ENCODE measurements at regions not wholly inside any gene's neighbourhood (a gene's known extent, or its start where the extent isn't known, plus 50 kb on each side); places are given as distances from the start of the nearest gene placed in this dataset.

DNA sequence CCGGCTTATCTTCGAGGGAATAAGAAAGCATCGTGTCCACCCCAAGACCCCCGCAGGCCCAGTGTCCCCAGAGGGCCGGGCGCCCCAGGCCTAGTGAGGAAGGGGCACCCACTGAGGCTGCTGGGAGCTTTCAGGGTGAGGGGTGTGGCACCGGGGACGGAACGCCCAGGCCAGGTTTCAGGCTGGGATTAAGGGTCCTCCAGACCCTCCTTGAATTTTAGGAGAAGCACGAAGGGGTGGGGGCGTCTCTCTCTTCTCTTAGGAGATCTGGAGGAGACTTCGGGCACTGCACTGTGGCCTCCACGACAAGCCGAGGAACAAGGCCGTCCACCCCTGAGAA, 96.8 kb downstream of the PDGFA start:
- H3K36me3 ChIP-seq: no peaks in the 10 kb centered on the region
- DNase-seq: peak; percentile 47
- intact Hi-C loops (cut with DNase I; ENCODE audit: low total_unique reads): no loop called here
- H3K27me3 ChIP-seq (replicated peaks in 1 of 7): peaks cover 0 to 3% (median 0%) of the 10 kb centered on the region in 7 donors
- no peak overlapping the region for H3K27ac ChIP-seq
- no peak for TF ChIP-seq POLR2A (IDR thresholded peaks at IDR 0.05)
- no peak for TF ChIP-seq POLR2AphosphoS5 (IDR thresholded peaks at IDR 0.05)
- TF ChIP-seq, protein P1, sequence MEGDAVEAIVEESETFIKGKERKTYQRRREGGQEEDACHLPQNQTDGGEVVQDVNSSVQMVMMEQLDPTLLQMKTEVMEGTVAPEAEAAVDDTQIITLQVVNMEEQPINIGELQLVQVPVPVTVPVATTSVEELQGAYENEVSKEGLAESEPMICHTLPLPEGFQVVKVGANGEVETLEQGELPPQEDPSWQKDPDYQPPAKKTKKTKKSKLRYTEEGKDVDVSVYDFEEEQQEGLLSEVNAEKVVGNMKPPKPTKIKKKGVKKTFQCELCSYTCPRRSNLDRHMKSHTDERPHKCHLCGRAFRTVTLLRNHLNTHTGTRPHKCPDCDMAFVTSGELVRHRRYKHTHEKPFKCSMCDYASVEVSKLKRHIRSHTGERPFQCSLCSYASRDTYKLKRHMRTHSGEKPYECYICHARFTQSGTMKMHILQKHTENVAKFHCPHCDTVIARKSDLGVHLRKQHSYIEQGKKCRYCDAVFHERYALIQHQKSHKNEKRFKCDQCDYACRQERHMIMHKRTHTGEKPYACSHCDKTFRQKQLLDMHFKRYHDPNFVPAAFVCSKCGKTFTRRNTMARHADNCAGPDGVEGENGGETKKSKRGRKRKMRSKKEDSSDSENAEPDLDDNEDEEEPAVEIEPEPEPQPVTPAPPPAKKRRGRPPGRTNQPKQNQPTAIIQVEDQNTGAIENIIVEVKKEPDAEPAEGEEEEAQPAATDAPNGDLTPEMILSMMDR (IDR thresholded peaks at IDR 0.05 in 8 of 11, conservative IDR thresholded peaks at IDR 0.05 in 3 of 11): no peak
- peaks cover 2 to 12% (median 11%) of the 10 kb centered on the region in 8 donors for H3K9me3 ChIP-seq
- H3K4me1 ChIP-seq: no peaks in the 10 kb centered on the region
- no peak overlapping the region for H3K4me3 ChIP-seq
- WGBS, 5 donors: 74 to 93% (median 88%) methylated on average over 13 to 15 of the region's 15 CpGs

DNA sequence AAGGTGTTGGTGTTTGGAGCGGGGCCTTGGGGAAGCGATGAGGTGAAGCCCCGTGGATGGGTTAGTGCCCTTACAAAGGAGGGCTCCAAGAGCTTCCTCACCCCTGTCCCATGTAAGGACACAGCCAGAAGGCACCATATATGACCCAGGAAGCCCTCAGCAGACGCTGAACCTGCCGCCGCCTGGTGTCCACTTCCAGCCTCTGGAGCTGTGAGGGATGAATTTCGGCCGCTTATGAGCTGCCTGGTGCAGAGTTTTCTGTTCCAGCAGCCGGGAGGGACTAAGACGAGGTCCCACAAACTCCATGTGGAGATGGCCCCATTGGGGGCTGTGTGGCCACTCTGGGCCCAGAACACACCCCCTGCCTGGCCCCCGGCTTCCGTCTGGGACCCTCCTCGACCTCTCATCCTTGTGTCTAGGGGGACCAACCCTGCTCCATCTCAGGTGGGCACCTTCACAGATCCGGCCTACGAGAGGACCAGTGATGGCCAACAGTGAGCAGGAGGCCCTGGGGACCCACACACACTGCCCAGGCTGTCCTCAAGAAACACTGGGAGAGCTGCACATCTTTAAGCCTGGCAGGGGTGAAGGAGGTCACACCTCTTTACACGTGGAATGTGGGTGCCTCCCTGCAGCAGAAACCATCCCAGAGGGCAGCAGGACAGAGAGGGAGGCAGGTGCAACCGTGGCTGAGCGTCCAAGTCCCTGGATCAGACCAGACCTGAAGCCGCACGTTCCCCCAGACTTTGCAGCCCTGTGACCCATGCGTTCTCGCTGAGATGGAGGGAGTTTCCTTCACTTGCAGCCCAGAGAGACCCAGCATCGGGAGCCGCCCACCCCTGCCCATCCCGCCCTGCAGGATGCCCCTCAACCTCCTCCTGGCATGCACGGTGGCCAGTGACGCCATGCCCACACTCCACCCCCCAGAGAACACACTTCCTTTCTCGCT, 96.1 kb downstream of the PDGFA start:
- H3K9me3 ChIP-seq: peaks cover 0 to 5% (median 4%) of the 10 kb centered on the region in 8 donors
- intact Hi-C loops (cut with DNase I; ENCODE audit: low total_unique reads): no loop called here
- no peak overlapping the region for H3K4me3 ChIP-seq
- no peak overlapping the region for H3K27ac ChIP-seq
- WGBS, 5 donors: 81 to 89% (median 84%) methylated on average over 26 to 28 of the region's 28 CpGs
- TF ChIP-seq POLR2AphosphoS5 (IDR thresholded peaks at IDR 0.05) (no peak), POLR2A (IDR thresholded peaks at IDR 0.05) (no peak)
- TF ChIP-seq, protein P1 (IDR thresholded peaks at IDR 0.05 in 8 of 11, conservative IDR thresholded peaks at IDR 0.05 in 3 of 11): no peak
- H3K27me3 ChIP-seq (replicated peaks in 1 of 7): peaks cover 0 to 3% (median 0%) of the 10 kb centered on the region in 7 donors
- no peaks in the 10 kb centered on the region for H3K4me1 ChIP-seq
- DNase-seq: peak; percentile 57
- H3K36me3 ChIP-seq: no peaks in the 10 kb centered on the region

DNA sequence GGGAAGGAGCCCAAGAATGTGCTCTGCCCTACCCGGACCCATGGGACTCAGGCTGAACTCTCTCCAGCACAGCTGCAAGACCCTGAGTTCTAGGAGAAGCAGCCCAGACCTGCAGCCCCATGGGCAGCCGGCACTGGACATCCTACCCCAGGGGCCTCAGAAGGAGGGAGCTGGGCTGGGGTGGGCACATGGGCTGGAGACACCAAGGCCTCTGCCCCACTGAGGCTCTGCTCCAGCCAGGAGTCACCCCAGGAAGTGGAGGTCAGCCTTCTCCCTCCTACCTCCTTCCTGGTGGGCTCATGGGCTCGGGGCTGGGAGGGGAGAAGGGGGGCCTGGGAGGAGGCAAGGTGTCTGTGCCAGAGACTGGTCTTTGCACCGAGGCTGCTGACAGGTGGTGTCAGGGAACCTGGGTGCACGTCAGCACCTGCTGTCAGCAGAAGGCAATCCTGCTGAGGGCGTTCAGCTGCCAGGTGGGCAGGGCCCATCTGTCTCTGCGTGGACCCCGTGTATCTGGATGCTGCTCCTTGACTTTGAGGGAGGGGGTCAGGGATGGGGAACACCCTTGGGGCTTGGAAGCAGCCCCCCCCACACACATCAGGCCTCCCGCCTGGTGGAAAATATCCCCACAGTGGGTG, 95.2 kb downstream of the PDGFA start:
- Histone ChIP-seq H3K27me3 (replicated peaks in 1 of 7) (peaks cover 0 to 3% (median 0%) of the 10 kb centered on the region in 7 donors), H3K4me1 (no peaks in the 10 kb centered on the region), H3K36me3 (no peaks in the 10 kb centered on the region), H3K9me3 (no peaks in the 10 kb centered on the region), H3K27ac (no peak overlapping the region), H3K4me3 (no peak overlapping the region)
- DNase-seq: peak; percentile 66
- TF ChIP-seq POLR2AphosphoS5 (IDR thresholded peaks at IDR 0.05) (no peak), POLR2A (IDR thresholded peaks at IDR 0.05) (no peak)
- TF ChIP-seq, protein P1 (IDR thresholded peaks at IDR 0.05 in 8 of 11, conservative IDR thresholded peaks at IDR 0.05 in 3 of 11): no peak
- intact Hi-C loops (cut with DNase I; ENCODE audit: low total_unique reads): no loop called here
- 68 to 85% (median 74%) methylated on average over 4 to 9 of the region's 9 CpGs for WGBS, 5 donors
